ENCODE measurements at regions not wholly inside any gene's neighbourhood (a gene's known extent, or its start where the extent isn't known, plus 50 kb on each side); places are given as distances from the start of the nearest gene placed in this dataset.

DNA sequence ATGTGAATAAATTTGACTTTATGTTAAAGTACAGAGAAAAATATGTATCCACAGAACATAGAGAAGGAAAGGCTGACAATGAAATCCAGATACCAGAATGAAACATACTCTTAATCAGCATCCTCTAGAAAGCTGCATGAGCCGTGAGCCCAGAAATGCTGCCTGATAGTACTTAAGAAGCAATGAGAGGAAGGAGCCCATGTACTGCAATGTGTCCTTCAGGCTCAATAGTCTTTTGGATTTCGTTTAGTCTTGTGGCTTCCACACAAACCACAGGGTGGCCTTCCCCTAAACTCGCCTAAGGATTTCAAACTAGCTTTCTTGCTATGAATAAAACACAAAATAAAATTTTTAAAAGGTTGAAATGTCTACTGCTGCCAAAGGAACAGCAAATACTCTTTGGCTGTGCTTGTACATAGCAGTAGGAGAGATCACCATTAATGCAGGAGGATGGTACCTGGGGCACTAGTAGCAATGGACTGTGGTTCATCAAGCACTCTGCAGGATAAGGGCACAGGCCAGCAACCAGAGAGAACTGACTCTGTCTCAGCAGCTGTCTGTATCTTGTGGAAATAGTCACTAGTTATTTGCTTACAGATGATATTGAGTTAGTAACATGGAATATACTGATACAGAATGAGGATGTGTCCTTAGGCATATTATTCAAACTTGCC lies 988.3 kb upstream of the LRFN5 start:
- no peak overlapping the region for H3K4me3 ChIP-seq (ENCODE audit: low read length)
- no peak for DNase-seq (ENCODE audit: low read depth)
- TF ChIP-seq, protein P1, sequence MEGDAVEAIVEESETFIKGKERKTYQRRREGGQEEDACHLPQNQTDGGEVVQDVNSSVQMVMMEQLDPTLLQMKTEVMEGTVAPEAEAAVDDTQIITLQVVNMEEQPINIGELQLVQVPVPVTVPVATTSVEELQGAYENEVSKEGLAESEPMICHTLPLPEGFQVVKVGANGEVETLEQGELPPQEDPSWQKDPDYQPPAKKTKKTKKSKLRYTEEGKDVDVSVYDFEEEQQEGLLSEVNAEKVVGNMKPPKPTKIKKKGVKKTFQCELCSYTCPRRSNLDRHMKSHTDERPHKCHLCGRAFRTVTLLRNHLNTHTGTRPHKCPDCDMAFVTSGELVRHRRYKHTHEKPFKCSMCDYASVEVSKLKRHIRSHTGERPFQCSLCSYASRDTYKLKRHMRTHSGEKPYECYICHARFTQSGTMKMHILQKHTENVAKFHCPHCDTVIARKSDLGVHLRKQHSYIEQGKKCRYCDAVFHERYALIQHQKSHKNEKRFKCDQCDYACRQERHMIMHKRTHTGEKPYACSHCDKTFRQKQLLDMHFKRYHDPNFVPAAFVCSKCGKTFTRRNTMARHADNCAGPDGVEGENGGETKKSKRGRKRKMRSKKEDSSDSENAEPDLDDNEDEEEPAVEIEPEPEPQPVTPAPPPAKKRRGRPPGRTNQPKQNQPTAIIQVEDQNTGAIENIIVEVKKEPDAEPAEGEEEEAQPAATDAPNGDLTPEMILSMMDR (conservative IDR thresholded peaks at IDR 0.05; ENCODE audit: low read length), result no peak

DNA sequence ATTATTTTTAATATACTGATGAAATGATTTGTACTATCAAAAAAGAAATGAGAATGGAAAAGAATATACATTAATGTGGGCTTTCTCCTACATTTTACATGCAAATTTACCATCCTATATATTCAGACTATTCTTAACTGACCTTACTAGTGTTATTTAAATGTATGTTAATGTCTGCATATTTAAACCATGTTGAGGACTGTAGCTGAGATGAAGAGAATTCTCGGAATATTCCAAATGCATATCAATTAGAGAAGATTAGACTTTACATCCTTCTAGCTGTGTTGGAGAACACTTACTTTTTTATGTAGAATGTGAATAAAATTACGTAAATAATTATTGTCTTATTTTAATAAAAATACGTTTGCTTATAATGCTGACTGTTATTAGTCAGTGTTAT lies 990.1 kb upstream of the LRFN5 start:
- no peak for DNase-seq (ENCODE audit: low read depth)
- no peak overlapping the region for H3K4me3 ChIP-seq (ENCODE audit: low read length)
- TF ChIP-seq, protein P1 (conservative IDR thresholded peaks at IDR 0.05; ENCODE audit: low read length), result no peak

GRCh38 chr14:40601063-40601462 lies 1005.6 kb upstream of the LRFN5 start:
- no peak for DNase-seq (ENCODE audit: low read depth)
- no peak overlapping the region for H3K4me3 ChIP-seq (ENCODE audit: low read length)
- TF ChIP-seq, protein P1 (conservative IDR thresholded peaks at IDR 0.05; ENCODE audit: low read length), result no peak

- no peak overlapping the region for H3K4me3 ChIP-seq (ENCODE audit: low read length)
- no peak for DNase-seq (ENCODE audit: low read depth)
- TF ChIP-seq, protein P1 (conservative IDR thresholded peaks at IDR 0.05; ENCODE audit: low read length), result no peak
These were observed 1007.0 kb upstream of the LRFN5 start for GRCh38 chr14:40599725-40600124.

- DNase-seq (ENCODE audit: low read depth), result no peak
These were observed 1025.4 kb upstream of the LRFN5 start for GRCh38 chr14:40581264-40581663.

DNA sequence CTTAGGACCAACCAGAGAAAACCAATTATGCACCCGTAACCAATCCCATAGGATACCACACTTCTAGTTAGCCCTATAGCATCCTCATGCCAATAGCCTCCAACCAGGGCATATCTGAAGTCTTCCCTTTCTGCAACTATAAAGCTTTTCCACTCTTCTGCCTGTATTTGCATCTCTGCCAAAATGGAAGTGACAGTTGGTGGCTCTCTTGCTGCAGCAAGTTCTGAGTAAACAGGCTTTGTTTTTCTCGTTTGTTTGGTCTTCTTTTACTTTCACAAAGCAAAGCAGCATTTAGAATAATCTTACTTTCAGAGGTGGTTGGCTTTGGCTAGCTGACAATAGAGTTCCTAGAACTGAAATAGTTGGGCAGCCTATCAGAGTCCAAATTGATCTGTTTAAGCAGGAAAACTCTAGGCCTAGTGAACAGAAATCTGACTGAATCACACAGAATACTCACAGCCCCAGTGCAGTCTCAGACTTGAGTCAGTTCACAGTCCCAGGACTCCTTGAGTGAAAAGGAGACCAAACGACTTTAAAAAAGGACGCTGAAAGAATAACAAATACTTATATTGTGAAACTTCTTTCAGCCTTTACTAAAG lies 1029.7 kb upstream of the LRFN5 start:
- TF ChIP-seq, protein P1 (conservative IDR thresholded peaks at IDR 0.05; ENCODE audit: low read length), result no peak
- no peak overlapping the region for H3K4me3 ChIP-seq (ENCODE audit: low read length)
- DNase-seq (ENCODE audit: low read depth), result no peak

More at GRCh38 chr14:40581264-40581663, 1025.4 kb upstream of the LRFN5 start:
- H3K4me3 ChIP-seq (ENCODE audit: low read length), result no peak overlapping the region
- TF ChIP-seq, protein P1 (conservative IDR thresholded peaks at IDR 0.05; ENCODE audit: low read length), result no peak

- no peak for DNase-seq (ENCODE audit: low read depth)
- H3K4me3 ChIP-seq (ENCODE audit: low read length), result no peak overlapping the region
- TF ChIP-seq, protein P1 (conservative IDR thresholded peaks at IDR 0.05; ENCODE audit: low read length), result no peak
These were observed 1031.9 kb upstream of the LRFN5 start for GRCh38 chr14:40574780-40575179.

Measured in AG10803 (cell line).